ENCODE measurements at regions not wholly inside any gene's neighbourhood (a gene's known extent, or its start where the extent isn't known, plus 50 kb on each side); places are given as distances from the start of the nearest gene placed in this dataset.

DNA sequence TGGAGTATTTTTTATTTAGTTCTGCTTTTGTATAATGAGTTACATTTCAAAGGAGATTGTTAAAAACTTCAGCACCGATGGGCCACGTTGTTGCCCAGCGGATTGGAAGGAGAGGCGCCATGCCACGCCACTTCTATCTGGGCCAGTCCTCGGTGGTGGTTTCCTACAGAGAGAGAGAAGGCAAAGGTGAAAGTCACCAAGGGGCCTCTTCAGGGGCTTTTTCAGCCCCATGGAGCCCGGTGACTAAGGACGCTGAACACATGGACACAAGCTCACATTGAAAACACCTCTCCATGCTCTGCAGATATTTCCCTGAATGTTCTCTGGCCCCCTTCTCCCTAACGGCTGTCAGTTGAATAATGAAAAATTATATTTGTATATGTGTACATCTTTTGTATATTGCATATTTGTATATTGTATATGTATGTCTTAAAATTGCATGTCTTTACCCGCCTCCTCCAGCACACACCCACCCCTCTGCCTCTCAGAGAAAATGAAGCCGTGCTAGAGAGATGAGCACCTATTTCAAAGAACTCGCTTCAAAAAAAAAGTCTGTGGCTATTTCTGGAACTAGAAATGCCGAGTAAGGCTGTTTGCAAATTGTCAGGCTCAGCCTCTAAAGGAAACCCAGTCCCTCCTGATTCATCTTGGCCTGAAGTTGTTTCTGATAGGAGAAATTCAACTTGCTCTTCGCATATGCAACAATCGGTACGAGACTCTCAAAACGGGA, 91.9 kb upstream of the CDH4 start:
- no peak for DNase-seq (ENCODE audit: low read depth in 2 of 2)

DNA sequence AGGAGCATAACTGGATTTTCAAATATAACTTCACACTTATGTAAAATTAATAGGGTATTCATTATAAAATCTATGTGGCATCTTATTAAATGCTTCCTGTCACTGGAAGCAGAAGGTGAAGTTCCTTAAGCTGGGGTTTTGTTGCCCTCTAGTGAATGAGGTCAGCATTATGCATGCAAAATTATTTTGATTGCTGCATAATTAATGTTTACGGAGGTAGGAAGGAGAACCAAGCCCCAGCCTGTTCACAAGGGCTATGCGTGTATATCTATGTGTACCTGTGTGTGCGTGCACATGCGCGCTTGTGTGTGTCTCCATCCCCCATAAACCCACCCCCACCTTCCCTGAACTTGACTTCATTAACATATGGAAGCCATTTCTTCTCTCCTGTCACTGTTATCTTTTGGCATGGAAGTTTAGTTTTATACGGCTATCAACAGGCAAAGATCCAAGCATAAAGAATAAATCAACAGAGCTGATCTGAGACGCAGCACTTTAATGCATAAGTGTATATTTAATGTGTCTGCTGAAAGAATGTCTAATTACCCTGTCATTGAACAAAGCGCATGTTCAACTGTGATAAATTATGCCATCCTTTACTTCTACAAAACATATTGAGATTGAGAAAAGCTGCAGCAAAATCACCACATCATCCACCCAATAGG, 90.2 kb upstream of the CDH4 start:
- DNase-seq (ENCODE audit: low read depth in 2 of 2): no peak

DNA sequence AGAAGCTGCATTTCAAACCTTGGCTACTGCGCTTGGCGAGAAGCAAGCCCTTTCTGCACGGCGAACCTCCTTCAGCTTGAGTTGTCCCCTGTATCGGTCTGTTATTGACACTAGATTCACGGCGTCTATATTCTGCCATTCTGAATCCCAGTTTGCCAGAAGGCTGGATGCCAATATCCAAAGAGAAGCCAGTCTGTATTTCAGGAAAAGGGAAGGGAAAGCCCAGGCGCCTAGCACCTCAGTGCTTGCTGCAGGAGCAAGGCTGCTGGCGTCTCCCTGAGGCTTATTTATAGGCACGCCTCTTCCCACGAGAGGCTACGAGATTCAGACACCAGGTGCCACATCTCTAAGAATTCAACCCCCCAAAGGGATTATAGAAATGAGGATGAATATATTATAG, 89.6 kb upstream of the CDH4 start:
- DNase-seq (ENCODE audit: low read depth in 2 of 2): no peak

DNA sequence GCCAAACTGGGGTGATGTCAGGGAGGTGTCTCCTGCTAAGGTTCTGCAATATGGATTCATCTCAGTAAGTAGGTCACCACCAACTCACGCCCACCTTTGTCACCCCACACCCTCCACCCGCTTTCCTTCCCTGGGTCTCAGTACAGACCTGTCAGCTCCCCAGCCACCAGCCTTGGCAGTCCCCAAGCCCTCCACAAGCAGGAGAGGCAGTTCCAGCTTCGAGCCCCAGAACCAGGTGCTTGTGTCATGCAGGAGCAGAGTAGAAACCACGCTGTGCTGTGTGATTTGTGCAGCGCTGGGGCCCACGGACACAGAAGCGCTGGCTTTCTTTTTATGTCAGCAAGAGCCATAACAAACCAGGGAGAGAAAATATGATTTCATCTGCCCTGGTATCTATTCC, 89.0 kb upstream of the CDH4 start:
- DNase-seq (ENCODE audit: low read depth in 2 of 2): no peak

DNA sequence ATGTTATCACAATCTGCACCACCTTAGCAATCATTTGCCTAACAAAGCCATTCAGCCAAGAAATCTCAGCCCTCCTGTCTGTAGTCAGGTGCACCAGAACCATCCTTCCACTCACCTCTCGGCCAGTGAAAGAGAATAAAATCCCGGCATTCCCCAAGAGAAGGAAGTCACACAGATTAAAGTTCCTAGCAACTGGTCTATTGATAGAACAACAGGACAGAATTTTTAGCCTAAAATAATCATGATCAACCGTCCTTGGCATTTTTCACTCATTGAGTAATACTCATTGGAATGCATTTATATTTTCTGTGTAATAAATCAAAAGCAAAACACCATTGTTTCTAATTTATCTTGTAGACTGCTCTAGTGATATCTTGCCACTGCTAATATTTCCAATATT, 85.7 kb upstream of the CDH4 start:
- DNase-seq (ENCODE audit: low read depth in 2 of 2): no peak

DNA sequence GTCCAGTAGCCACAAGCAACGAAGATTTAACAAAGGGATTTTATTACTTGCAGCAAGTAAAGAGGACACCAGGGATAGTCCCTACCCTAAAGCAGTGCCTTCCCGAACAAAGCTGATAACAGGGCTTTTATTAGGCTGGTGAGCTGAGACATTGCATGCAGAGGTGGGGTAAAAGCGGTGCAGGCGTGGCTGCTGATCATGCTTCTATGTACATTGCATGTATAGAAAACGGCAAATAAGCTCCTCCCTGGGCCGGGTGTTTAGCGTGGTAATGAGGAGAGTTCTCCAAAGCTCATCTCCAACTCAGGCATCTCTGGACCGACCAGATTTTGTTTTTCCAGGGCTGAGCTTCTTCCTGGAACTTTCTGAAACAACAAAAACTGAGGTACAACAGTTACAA, 83.5 kb upstream of the CDH4 start:
- DNase-seq (ENCODE audit: low read depth in 2 of 2): no peak

DNA sequence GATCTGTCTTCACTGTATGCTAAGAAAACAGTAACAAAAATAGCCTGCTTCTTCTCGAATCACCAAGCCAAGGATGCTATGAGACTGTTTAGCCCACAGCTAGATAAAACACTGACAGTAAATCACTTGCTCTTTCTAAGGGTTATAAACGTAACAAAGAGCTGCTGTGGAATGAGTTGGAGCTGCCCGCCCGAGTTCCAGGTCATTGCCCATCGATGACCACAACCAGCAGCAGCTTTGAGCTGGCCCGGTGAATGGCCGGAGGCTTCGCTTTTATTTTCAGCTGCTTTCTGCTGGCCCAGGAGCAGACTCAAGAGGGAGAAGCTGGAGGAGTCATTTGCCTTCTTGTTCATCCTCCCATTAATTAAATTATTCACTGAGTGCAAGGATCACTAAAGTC, 82.2 kb upstream of the CDH4 start:
- no peak for DNase-seq (ENCODE audit: low read depth in 2 of 2)

DNA sequence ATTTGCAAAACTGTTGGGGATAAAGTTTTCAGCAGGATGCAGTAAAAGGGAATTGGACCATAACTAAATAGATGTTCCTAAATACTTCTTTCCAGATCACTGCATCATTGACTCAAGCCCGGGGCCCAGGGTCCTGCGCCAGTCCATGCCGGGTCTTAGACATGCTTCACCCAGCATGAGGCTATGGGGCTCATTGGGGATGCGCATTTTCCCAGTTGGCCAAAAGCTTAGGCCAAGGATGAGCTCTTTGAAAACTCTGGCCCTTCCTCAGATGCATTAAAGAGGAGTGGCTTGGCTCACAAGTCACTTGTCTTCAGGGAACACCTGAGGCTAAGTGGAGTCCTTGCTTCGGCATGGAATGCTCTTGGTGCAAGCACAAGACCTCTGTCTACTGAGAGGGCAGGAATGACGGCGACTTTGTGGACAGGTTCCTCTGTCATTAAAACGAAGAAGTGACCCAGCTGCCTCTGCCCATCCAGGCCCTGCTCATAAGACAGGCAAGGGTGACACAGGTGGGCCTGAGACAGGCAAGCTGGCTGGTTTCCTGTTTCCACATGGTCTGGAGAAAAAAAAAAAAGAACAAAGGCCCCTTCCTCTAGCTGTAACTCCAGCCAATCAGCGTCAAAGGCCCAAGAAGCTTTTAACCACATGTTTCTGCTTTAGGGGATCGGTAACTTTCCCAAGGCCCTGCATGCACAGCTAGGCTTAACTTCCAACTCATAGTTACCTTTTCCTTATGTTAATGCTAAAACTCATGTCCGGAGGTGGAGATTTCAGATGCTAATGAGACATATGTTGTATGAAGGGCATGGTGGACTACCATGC, 81.4 kb upstream of the CDH4 start:
- no peak for DNase-seq (ENCODE audit: low read depth in 2 of 2)

DNA sequence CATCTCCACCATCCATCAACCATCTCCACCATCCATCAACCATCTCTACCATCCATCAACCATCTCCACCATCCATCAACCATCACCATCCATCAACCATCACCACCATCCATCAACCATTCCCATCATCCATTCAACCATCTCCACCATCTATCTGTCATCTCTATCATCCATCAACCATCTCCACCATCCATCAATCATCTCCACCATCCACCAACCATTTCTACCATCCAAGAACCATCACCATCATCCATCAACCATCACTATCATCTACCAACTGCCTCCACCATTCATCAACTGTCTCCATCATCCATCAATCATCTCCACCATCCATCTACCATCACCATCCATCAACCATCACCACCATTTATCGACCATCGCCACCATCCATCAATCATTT, 78.8 kb upstream of the CDH4 start:
- DNase-seq (ENCODE audit: low read depth in 2 of 2): no peak

DNA sequence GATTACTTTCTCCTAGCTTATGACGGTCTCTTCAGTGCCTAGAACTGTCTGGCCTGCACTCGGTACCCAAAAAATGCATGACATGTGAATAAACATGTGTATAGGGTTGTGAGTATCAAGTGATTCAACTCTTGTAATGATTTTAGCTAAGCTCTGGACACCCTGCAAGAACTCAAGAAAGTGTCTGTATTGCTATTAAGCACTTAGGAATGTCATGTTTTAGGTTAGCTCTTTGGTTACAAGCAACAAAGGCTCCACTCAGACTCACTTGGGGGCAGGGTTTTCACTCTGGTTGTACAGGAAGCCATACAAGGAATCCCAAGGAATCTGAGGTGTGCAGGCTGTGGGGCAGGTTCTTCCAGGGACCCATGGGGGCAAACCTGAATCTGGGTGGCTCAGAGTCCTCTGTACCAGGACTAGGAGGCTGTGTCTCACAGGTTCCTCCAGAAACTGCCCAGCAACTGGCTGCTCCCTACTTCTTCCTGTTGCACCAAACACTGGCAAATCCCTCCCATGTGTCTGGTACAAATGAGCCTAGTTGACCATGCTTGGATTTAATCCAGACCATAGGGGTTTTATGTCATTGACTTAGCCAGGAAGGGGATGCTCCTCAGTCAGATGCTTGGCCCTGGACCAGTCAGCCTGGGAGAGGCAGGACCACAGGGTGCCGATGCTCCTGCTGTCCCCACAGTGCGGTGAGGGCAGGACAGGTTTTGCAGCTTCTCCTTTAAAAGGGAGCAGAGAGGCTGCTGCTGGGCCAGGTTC, 77.9 kb upstream of the CDH4 start:
- DNase-seq (ENCODE audit: low read depth in 2 of 2): no peak

DNA sequence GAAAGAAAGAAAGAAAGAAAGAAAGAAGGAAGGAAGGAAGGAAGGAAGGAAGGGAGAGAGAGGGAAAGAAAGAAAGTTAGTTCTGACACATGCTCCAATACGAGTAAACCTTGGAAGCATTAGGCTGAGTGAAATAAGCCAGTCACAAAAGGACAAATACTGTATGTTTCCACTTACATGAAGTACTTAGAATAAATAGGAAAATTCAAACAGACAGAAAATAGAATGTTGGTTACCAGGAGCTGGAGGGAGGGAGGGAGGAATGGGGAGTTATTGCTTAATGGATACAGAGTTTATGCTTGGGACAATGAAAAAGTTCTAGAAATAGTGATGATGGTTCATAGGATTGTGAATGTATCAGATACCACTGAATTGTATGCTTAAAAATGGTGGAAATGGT, 75.2 kb upstream of the CDH4 start:
- no peak for DNase-seq (ENCODE audit: low read depth in 2 of 2)

DNA sequence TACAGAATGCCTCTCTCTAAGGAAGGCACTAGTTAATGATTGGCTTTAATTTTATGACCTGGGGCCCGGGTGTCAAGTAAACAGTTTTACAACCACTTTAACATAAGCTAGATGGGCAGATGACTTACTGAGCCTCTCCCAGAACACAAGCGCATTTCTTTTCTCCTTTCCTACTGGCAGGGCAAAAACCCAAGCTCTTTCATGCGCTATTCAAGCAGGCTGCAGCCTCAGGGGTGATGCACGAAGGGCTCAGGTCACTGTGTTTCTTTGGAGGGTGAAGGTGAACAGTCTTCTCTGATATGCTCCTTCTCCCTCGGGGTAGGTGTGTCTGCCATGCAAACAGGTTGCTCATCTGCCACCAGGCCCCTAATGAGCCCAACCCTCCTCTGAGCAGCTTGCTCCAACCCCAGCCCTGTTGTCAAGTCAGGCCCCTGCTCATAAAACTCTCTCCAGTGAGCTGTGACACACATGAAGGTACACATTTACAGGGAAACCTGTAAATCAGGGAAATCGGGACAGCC, 73.5 kb upstream of the CDH4 start:
- DNase-seq (ENCODE audit: low read depth in 2 of 2): no peak

DNA sequence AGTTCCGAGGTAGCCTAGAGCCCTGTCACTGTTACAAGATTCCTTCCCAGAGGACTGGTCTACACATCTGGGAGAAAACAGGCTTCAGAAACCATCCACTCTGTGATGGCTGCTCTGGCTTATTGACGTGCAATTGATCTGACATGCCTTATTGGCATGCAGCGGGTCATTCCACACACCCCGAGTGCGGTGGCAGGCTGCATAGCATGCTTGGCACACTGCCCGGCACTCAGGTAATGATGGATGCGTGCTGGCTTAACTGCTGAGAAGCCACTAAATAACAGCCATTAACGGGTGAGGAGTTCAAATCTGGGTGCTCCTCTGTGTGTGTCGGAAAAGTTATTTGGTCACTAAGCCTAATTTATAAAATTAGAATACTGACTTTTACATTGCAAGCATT, 67.9 kb upstream of the CDH4 start:
- DNase-seq (ENCODE audit: low read depth in 2 of 2): no peak

DNA sequence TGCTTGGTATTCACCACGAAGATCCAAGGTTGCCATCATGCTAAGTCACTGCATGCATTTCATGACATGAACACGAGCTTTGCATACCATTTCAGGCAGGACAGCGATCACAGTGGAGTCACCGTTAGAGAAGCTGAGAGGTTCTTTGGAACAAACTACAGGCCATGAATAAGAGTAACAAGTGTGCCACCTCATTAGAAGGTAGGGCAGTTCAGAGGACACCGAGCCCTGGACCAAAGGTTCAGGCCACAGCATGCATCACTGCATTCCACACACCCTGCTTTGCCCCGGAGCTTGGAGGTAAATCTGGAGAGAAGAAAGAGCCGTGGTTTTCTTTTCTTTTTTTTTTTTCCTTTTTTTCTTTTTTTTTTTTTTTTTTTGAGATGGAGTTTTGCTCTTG, 66.9 kb upstream of the CDH4 start:
- DNase-seq (ENCODE audit: low read depth in 2 of 2): no peak

DNA sequence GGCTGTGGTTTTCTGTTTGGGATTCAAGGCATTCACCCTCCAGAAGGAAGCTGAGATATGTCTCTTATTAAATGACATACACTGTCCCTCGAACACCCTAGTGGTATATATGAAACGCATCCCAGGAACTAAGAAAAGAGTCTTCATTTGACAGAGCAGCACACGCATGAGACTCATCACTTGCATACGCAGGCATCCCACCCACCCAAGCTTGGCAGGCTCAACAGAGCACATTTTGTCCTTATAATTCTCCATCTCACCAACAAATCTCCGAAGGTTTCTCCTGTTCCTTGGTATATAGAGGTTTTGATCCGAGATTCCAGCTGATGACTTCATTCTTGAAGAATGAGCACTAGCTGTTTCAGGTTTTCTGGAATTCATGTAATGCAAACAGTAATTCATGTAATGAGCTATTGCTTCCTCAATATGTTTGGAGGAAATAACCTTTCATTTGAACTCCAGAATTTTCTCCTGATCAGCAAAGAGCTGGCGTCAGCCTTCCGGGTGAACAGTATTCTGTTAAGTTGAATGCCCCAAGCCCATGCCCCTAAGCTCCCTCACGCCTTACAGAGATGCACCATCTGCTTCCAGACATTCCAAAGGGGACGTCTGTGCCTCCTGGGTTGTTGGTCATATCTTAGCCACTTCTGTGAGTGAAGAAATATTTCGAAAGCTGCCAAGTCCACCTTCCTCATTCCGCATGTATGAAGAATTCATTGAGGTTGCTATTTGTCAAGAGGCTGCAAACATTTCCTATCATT, 66.0 kb upstream of the CDH4 start:
- no peak for DNase-seq (ENCODE audit: low read depth in 2 of 2)

DNA sequence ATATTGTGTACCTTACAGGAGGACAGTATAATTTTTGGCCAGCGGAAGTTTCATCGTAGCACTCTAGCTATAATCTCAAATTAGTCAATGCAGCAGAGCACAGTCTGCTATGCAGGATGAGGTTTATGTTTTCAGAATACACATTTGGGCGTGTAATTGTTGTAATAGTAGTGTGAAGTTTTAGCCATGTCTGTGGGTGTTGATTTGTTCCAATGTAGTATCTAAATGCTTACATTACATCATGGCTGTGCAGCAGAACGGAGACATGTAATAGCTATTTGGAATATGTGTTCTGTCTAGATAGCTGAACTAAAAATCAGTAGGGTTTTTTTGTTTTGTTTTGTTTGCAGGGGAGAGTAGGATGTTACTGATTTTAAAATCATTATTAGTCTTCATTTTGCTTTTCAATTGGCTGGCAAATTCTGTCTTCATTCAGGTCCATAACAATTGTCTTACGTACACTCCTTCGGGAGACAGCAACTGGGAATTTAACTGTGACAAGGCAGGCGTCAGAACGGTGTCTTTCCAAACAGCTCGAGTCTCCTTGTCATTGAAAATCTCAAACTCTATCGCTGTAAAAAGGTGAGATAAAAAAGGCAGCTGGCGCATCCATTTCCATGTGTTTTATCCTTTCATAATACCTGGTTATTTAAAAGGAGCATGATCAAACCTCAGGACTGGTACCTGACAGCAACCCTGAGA, 65.1 kb upstream of the CDH4 start:
- DNase-seq (ENCODE audit: low read depth in 2 of 2): no peak

DNA sequence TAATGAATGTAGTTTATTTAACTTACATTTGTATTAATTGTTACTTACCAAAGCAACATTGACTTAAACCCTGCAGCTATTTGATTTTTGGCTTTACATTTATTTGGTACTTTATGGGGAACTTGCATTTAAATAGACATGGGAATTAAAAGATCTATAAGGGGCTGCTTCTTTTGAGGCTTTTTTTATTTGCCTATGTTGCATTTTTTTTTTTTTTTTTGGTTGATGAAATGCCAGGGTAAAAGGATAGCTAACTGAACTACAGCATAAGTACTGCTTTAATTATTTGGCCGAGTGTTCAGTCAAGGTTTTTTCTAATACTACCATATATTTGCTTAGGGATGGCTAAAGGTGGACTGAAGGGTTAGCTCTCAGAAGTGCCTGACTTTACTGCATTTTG, 62.5 kb upstream of the CDH4 start:
- DNase-seq (ENCODE audit: low read depth in 2 of 2): no peak

DNA sequence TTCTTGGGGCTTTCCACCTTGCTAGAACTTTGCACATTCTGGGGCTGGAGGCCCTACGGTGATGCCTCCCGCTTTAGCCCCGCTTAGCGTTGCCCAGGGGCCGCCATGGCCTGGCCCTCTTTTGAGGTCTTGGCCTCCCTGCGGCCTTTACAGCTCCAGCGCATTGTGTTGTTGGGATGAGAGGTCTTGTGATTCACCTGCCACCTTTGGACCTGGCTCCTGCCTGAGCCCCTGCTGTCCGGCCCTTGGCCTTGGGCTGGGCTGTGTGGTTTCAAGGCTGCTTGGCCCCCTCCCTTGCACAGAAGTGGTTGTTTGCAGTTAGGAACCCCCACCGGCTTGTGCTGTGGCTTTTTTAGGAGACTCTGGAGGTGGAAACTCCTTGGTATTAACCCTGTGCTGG, 61.0 kb upstream of the CDH4 start:
- DNase-seq (ENCODE audit: low read depth in 2 of 2): no peak

DNA sequence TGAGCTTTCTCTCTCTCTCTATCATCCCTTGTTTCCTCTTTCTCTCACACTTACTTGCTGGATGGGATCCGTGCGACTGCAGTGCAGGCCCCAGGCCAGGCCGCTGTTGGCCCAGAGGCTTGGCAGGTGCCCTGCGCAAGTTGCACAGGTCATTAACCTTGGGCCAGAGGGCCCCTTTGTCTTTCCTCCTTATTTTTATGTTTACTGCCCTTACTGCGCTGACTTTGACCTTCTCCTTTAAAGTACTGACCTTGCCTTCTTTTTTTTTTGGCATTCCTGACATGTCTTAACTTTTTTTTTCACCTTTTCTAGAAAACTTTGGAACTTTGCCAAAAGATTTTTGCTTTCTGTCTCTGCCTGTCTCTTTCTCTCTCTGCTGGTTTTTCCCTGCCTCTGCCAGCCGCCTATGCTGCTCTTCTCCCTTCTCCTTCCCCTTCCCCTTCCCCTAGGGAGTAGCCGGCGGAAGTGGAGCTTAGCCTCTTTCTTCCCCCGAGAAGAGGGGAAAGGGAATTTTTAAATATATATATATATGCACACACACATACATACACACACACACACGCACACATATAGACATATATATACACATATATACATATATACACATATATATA, 59.6 kb upstream of the CDH4 start:
- no peak for DNase-seq (ENCODE audit: low read depth in 2 of 2)

DNA sequence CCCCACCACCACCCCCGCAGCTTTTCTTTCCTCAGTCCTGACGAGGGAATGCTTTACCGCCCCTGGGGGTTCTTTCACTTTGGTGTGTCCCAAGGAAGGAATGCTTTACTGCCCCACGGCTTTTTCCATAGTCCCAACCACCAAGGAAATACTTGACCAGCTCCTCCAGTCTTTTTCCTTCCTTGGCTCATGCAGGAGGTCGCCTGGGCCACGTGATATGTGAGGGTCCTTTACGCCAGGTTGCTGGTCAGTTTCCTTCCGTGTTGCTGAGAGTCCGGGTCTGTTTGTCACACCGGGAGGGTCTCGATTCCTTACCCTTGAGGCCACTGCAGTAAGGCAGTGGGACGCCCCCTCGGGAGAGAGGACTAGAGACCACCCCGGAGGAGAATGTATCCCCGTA, 58.9 kb upstream of the CDH4 start:
- no peak for DNase-seq (ENCODE audit: low read depth in 2 of 2)

Measured in stimulated activated CD8-positive, alpha-beta memory T cell treated with anti-CD3 and anti-CD28 coated beads, Interleukin-7, amount 100 ng/mL, for 1 hour (primary cell).